DMS153 treated with DMSO at 0.1 percent for 48 hours (cell line): ENCODE measurements at regions not wholly inside any gene's neighbourhood (a gene's known extent, or its start where the extent isn't known, plus 50 kb on each side); places are given as distances from the start of the nearest gene placed in this dataset.
"Not testable (repeated sequence)": the region's sequence is repeated elsewhere in the genome, so short reads cannot be mapped to it uniquely, and the experiment has no call there.

Source experiments
- DNase-seq: peaks from one replicate; lab custom pipeline; 2025; ENCODE audit not compliant: unreplicated experiment; lab: John Stamatoyannopoulos, UW

DNA sequence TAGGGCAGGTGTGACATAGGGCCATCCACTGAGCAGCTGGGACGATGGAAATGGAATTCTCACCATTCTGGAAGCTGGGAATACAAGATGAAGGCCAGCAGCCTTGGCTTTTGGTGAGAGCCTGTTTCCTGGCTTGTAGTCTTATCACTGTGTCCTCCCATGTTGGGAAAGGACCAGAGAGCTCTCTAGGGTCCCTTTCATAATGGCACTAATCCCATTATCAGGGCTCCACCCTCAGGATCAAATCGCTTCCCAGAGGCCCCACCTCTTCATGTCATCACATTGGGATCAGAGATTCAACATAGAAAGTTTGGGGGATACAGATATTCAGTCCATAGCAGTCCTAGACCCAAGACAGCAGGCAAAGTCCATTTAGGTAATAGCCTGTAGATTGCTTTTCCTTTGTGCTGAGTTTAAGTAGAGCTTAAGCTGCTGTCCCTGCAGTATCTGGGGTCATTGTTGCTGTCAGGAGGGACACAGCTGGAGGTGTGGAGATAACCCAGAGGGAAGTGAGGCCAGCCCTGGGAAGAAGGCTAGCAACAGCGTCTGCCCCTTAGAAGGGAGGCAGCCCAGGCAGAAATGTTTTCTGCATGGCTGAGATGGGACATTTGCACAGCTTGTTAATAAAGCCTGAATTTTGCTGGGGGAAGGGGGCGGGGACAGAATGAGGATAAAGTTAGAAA lies 136.5 kb upstream of the GPR12 start:
- no peak for DNase-seq

DNA sequence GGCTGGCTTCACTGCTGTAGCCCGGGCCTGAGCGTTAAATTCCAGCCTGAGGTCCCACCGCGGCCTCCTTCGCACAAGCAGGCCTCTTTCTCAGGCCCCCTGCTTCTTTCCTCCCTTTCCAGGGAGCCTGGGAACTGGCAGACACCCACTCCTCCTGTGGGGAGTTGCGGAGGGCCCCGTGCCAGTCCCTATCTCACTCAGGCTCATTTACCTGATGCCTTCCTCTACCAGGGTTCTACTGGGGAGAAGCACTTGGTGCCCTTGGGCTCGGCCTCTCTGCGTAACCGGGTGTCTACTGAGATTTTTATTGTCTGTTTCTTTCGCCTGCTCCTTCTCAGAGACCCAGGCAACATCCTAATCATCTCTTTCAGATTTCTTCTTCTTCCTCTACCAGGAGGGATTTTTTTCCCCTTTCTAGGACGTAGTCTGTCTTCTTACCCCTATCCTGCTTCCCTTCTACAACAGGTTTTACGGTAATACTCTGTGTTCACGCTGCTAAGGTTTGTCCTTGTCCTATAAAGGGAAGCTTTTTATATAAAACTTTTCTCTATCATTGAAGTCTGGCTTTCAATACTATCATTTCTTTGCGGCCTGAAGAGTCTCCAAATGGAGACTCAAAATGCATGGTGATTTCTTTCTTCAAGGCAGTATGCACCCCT lies 135.4 kb upstream of the GPR12 start:
- DNase-seq: no peak

DNA sequence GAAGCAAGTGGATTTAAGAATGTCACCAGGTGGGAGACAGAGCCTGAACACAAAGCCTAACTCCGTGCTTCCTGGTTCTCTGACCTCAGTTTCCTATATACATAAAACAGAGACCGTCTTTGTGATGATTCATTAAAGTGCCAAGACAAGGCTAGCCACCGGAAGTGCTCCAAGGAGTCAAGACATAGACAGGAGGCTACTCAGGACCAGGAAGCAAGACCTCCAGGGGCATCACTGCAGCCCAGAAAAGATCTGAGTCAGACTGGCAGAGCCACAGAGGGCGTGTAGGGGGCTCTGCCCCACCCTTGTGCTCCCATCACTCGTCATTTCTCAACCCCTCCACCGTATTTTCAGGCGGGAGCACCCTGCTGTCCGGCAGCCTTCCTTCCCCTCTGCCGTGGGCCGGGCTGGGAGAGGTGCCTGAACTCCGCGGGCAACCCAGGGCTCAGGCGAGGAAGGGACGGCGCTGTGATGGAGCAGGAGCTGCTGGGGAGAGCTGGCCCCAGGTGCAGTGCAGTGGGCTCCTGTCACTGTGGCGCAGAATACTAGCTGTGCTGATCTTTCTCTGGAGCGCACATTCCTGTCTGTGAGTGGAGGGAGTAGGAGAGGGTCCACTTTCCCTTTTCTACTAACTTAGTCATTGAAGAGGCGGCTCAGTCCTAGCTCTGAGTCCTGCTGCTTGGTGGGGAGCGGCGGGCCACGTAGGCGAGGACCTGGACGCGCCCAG lies 134.7 kb upstream of the GPR12 start:
- no peak for DNase-seq

DNA sequence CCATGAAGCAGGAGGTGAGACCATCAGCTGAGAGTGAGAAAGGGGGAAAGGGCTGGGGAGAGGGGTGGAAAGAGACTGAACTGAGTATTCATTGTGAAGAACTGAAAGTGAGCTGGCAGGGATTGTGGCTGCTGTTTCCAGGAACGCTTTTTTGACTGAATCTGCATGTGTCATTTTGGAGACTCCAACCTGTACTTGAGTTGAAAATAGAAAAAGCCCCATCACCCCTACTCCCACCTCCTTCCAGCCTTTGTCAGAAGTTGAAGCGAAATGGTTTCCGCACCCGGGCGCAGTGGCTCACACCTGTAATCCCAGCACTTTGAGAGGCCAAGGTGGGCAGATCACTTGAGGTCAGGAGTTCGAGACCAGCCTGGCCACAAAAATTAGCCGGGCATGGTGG lies 128.0 kb upstream of the GPR12 start:
- DNase-seq: no peak

DNA sequence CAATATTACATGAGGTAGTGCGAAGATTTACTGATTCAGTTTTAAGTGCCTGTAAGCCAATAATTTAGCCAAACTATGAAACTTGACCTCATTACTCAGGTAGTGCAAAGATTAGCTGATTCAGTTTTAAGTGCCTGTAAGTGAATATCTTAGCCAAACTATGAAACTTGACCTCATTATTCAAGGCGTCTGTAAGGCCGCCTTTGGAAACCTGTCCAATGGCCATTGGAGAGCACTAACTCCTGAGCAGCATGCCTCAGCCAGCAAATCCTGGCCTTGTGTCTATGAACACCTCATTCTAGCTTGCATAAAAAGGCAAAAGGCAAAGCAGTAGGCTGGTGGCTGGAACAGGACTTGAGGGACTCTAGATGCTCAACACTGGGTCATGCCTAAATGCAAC lies 127.0 kb upstream of the GPR12 start:
- DNase-seq: no peak

DNA sequence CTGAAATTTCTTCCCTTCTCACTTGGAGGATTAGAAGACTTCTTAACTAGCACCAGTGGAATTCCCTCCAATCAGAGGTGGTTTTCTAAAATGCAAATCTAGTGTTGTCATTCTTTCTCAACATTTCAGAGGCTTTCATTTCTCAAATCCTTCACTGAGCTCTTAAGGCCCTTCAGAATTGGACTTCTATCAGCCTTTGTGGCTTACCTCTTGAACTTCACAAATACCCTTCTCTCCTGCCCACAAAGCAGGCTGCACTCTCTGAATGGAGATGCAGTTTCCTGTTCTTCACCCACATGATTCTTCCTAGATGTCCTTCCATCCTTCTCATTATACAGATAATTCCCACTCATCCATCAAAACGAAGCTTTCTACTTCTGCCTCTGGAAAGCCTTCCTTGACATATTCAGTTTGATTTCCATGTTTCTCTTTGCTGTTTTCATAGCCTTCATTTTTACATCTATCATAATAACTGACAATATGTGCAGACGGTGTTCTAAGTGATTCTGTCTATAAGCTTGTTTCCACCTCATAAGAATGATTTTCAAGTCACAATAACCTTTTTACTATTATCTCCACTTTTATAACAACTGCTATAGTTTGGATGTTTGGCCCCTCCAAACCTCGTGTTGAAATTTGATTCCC lies 123.1 kb upstream of the GPR12 start:
- no peak for DNase-seq

DNA sequence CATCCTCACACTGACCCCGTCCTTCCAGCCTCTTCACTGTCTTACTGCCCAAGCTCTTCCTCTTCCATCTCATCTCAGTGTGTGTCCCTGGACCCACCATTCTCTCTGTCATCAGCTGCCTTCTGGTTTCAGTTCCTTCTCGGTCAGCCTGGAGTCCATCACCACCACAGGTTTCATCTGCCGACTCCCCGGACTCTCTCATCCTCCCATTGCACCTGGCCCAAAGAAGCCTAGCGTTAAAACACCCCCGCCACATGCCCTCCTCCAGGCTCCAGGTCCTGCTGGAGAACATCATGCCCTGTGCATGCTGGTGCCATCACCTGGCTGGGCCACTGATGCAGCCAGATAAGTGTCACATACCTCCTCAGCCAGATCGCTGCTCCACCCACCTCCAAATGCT lies 122.1 kb upstream of the GPR12 start:
- DNase-seq: no peak

DNA sequence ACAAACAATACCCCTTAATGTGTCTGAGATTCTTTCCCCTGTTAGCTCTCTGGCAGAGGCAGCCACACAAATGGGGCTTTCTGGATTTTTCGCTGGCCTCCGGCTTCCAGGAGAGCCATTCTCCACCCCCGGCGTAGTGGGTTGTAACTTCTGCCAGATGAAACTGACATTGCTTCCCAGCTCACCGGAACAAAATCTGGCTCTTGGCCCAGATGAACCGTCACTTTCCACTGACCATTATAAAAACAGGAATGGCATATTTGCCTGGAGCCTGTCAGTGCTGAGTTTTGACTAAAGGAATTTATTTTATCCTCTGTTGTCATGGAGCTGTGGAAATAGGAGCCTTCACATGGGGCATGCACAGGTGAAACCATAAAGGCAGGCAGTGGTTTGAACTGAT lies 120.6 kb upstream of the GPR12 start:
- DNase-seq: no peak

DNA sequence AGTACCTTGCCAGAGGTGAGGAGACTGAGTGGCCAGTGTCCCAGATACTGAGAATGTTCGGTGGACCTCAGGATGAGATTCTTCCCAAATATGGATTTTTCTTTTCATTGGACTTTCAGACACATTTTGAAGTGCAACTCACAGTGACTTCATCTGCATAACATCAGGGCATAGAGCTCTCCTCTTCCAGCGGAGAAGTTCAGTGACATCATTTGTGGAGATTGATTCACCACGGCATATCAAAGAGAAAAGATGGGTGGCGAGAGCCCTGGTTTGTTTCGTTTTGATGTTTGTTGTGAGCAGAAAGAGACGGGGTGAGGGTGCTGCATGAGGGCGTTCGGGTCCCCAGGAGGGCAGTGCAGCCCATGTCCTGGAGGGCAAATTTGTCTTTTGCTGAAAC lies 120.1 kb upstream of the GPR12 start:
- DNase-seq: no peak

DNA sequence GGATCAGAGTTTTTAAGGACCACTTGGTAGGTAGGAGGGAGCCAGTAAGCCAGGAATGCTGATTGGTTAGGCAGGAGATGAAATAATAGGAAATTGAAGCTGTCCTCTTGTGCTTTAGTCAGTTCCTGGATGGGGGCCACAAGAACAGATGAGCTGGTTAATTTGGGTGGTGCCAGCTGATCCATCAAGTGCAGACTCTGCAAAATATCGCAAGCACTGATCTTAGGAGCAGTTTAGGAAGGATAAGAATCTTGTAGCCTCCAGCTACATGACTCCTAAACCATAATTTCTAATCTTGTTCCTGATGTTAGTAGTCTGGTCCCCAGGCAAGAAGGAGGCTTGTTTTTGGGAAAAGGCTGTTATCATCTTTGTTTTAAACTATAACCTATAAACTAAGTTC lies 117.9 kb upstream of the GPR12 start:
- no peak for DNase-seq

DNA sequence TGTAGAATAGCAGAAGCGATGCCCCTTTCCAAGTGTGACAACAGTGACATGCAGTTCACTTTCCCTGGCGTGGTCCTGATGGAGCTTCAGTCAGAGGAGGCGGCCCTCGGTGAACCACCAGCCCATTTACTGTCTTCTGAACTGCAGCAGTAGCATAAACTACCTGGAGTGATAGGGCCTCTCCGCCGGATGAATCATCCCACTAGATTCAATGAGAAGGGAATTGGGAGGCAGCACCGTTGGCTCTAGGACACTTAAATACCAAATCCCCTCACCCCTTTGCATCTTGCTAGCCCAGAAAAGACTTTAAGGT lies 112.8 kb upstream of the GPR12 start:
- no peak for DNase-seq

DNA sequence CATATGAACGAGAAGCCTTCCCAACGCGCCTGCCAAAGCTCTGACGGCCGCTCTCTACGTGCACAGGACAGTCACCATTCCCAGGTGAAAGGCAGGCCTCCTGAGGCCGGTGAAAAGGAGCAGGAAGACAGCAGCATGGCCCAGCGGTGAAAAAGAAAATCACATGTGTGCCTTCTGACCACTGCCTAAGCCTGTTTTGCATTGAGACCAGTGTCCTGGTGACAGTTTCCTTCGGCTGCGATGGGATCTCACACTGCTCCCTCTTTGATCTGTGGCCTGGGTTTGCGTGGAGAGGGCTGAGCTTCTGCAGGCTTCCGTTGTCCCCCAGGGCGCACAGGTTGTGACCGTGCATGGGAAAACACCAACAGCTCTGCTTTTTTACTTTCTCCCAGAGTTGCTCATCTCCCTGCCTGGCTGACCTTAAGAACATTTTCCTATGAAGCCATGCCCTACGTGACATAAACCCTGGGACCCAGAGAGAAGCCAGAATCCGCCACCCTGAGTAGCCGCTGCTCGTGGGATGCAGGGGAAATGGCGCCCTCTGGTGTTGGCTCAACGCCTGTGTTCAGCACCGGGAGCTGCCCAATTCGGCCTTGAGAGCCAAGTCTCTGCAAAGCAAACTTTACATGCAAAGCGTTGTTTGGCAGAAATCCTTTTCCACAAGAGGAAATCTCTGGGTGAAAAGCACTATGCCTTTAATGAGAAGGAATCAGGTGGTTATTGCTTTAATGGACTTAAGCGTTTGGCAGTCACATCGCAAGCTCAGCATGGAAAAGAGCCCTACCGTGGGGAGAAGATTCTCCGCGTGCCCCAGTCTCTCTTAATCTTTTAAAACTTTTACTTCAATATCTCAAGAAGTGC lies 112.2 kb upstream of the GPR12 start:
- no peak for DNase-seq

DNA sequence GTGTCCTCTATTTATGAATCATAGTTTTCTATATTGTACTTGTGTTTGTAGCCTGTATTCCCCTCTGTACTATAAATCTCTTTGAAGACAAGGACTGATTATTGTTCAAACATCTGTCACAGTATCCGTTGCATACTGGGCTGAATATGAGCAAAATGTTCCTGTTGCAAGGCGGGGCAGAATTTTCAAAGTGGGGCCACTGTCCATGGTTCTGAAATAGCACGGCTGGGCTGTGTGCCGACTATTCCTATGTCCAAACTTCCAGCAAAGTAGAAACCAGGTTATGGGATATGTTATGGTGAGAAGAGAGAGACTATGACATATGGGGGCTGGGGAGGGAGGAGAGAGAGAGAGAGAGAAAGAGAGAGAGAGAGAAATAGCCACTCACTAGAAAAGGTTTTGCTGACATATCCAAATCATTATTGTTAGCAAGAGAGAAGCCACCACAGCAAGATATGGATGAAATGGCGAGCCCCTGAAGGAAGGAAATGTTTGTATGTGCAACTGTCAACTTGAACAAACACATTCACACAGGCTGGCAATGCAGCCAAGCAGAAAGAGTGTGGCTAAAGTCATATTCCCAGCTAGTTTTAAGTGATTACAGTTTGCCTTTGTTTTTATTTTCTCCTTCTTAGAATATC lies 107.0 kb upstream of the GPR12 start:
- no peak for DNase-seq

DNA sequence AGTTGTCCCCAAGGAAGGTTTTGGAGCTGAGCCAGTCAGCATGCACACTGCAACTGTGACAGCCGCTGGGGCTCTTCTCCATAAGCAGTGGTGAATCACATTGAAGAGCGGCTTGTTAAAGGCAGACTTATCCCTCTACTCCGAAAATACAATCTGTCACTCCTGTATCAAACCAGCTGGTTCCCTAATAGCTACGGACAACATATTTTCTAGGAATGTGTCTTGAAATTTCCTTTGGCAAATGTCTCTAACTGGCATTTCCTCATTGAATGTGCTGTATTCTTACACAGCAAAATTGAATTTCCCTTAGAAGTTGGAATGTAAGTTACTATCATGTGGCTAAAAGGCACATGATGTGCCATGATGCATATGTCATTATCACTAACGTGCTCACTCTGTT lies 104.0 kb upstream of the GPR12 start:
- no peak for DNase-seq

DNA sequence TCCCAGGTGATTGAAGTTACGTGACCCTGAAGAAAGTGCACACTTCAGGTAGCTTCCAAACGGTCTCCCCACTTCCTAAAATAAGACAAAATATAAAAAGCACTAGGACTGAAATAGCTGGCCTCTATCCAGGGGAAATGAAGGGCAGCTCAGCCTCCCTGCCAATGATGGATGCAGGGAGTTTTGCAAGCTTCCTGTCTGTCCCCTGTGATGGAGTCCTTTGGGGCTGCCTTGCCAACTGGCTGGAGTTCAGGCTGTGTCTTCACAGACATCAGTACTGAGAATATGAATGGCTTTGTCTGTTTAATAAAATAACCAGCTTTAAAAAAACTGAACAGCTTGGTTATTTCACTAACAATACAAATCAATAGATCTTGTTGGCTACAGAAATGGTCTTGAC lies 101.4 kb upstream of the GPR12 start:
- no peak for DNase-seq

DNA sequence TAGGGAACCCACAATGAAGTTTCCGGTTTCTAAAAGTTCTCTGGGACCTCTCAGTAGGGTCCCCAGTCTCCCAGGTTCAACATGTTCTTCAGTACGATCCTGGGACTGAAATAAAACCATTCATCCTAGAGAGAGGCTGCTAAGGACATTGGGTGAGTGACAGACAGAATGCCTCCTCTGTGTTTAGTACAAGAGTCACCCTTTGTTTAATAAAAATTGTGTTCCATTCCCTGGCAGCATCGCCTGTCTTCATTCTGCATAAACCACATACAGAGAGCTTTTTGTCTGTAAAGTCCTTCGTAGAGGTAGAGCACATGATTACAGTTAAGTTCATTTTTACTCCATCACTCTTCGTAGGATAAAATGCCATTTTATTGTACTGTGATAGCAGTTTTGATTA lies 95.3 kb upstream of the GPR12 start:
- no peak for DNase-seq

DNA sequence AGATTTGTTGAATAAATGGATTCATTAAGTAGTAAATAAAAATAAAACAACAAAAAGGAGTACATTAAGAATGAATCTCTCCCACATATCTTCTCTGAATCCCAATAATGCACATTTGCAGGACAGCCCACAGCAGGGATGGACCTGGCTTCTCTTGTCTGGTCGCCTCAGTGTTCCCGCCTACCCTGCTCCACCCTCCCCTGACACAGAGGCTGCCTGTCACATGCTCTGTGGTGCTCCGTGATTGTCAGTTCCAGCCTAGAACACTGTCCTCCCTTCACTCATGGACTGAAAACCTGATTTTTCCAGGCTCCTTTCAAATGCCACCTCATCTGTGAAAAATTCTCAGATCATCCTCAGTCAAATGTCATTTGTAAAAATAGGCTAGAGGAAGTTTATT lies 94.5 kb upstream of the GPR12 start:
- DNase-seq: no peak

DNA sequence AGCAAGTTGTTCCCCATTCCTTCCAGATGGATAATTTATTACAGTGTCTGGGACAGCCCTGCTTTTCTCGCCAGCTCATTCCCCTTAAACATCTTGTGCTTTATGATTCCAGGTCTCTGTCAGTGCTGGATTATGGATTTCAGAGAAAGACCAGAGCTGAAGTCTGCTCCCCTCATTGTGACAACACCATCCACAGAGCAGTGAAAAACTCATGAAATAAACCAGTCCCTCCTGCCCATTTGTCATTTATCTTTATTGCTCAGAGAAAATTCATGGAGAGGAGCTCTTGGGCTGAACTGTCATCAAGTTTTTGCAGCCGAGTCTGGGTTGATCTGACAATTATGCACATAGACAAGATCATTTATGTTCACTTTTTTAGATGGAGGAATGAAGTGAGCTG lies 92.7 kb upstream of the GPR12 start:
- DNase-seq: no peak

DNA sequence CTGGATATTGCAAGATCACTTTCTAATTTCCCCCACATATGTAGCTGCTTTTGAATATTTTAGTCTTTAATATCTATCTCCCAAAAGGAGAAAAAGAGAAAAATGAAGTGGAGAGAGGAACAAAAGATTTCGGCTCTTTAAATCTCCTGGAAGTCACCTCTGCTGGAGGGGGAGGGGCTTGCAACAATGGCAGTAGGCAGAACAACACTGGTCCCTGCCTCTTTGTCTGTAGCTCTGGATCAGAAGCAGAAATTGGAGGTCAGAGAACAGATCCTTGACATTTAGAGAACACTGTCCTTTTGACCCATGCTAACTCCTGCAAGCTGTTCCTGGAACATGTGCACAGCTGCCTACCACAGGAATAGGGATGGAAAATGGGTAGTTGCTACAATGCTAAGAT lies 86.7 kb upstream of the GPR12 start:
- DNase-seq: no peak

DNA sequence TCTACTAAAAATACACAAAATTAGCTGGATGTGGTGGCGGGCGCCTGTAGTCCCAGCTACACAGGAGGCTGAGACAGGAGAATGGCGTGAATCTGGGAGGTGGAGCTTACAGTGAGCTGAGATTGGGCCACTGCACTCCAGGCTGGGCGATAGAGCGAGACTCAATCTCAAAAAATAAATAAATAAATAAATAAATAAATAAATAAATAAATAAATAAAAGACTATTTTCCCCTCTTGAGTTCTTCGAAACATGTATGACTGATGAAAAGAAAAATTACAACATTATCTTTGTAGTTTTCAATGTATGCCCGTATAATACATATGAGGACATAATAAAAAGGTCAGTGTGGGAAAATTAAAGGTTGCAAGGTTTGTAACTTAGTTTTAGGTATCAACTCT lies 84.5 kb upstream of the GPR12 start:
- not testable (repeated sequence) for DNase-seq

DNA sequence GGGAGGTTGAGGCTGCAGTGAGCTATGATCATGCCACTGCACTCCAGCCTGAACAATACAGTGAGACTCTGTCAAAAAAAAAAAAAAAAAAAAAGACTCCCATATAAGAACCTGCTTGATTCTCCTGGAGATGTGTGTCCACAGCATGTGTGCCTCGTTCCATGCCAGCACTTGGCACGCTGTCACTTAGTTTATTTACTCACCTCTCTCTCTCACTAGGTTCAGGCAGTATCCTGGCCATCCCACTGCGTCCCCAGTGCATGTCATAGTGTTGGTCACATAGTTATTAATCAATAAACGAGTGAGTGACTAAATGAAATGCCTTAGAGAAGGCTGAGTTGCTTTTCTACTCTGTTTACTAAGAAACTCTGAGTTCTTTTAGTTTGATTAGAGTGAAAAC lies 79.1 kb upstream of the GPR12 start:
- DNase-seq: peak; percentile 41
